ENCODE measurements at regions not wholly inside any gene's neighbourhood (a gene's known extent, or its start where the extent isn't known, plus 50 kb on each side); places are given as distances from the start of the nearest gene placed in this dataset.
"Not testable (repeated sequence)": the region's sequence is repeated elsewhere in the genome, so short reads cannot be mapped to it uniquely, and the experiment has no call there.

DNA sequence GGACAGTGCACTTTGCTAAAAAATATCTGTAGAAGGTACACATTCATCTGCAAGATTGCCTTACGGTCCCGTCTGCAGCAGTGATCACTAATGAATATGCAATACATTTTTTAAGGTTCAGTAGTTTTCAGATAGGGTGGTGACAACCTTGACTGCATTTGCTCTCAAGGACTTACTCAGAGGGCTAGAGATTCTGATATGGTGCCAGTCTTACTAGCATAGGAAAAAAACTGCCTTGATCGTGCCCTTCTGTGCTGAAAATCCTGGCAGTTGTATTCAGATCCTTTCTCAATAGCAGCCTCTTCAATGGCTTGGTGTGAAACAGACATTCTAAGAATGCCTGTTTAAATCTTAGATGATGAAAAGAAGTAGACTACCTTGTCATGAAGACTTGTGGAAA lies 411.9 kb upstream of the CCDC54 start:
- Histone ChIP-seq H3K9me3 (ENCODE audit: control insufficient read depth in 2 of 2, insufficient read depth in 1 of 2, low read depth in 1 of 2, low read length in 1 of 2) (no peaks in the 10 kb centered on the region), H3K36me3 (ENCODE audit: control insufficient read depth in 2 of 2, insufficient read depth in 2 of 2, low read length in 1 of 2) (no peaks in the 10 kb centered on the region), H3K27ac (ENCODE audit: low read depth in 2 of 2, low read length in 1 of 2) (no peak overlapping the region), H3K27me3 (ENCODE audit: control insufficient read depth in 1 of 2, insufficient read depth in 2 of 2, low read length in 2 of 2) (no peaks in the 10 kb centered on the region), H3K4me3 (ENCODE audit: low read depth in 1 of 2, low read length in 2 of 2) (no peak overlapping the region), H3K4me1 (ENCODE audit: control insufficient read depth in 2 of 2, insufficient read depth in 2 of 2, low read length in 1 of 2) (no peaks in the 10 kb centered on the region)
- 71 to 77% methylated on average over 3 of the region's 3 CpGs for WGBS, 2 donors

DNA sequence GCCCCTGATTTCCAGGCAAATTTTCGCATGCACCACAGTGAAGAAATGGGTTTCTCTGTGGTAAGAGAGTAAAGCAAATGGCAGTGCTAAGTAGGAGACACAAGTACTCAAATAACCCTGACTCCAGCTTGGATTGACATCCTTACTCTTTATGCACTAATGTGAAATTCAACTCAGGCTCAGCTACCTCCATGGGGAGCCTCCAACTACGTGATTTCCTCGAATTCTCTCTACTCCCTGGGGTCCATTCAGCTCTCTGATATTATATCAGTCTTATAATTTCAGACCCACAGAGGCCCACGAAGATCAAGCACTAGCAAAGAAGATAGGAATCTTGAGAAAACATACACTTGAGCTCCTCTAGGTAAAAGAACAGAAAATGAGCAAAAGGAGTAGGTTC lies 407.6 kb upstream of the CCDC54 start:
- no peak overlapping the region for H3K27ac ChIP-seq (ENCODE audit: low read depth in 2 of 2, low read length in 1 of 2)

DNA sequence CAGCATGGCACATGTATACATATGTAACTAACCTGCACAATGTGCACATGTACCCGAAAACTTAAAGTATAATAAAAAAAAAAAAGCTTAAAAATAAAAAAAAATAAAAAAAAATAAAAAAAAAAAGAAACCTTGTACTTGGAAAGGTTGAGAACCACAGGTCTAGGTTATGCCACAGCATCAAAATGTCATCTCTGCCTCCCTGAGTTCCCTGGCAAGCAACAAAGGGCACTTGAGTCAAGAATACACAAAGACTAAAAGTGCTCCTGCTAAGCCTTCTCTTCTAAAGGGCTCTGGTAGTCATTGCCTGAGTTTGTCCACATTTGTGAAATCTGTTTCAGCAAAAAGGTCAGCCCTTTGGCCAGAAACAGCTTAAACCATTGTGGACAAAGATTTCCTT lies 395.8 kb upstream of the CCDC54 start:
- Histone ChIP-seq H3K27me3 (ENCODE audit: control insufficient read depth in 1 of 2, insufficient read depth in 2 of 2, low read length in 2 of 2) (no peaks in the 10 kb centered on the region), H3K4me3 (ENCODE audit: low read depth in 1 of 2, low read length in 2 of 2) (no peak overlapping the region), H3K9me3 (ENCODE audit: control insufficient read depth in 2 of 2, insufficient read depth in 1 of 2, low read depth in 1 of 2, low read length in 1 of 2) (no peaks in the 10 kb centered on the region), H3K36me3 (ENCODE audit: control insufficient read depth in 2 of 2, insufficient read depth in 2 of 2, low read length in 1 of 2) (no peaks in the 10 kb centered on the region), H3K4me1 (ENCODE audit: control insufficient read depth in 2 of 2, insufficient read depth in 2 of 2, low read length in 1 of 2) (no peaks in the 10 kb centered on the region), H3K27ac (ENCODE audit: low read depth in 2 of 2, low read length in 1 of 2) (no peak overlapping the region)
- WGBS, 2 donors: 96 to 100% methylated on average over 1 of the region's 1 CpG

More for the DNA sequence above, 407.6 kb upstream of the CCDC54 start:
- Histone ChIP-seq H3K9me3 (ENCODE audit: control insufficient read depth in 2 of 2, insufficient read depth in 1 of 2, low read depth in 1 of 2, low read length in 1 of 2) (no peaks in the 10 kb centered on the region), H3K27me3 (ENCODE audit: control insufficient read depth in 1 of 2, insufficient read depth in 2 of 2, low read length in 2 of 2) (no peaks in the 10 kb centered on the region), H3K4me1 (ENCODE audit: control insufficient read depth in 2 of 2, insufficient read depth in 2 of 2, low read length in 1 of 2) (no peaks in the 10 kb centered on the region), H3K36me3 (ENCODE audit: control insufficient read depth in 2 of 2, insufficient read depth in 2 of 2, low read length in 1 of 2) (no peaks in the 10 kb centered on the region), H3K4me3 (ENCODE audit: low read depth in 1 of 2, low read length in 2 of 2) (no peak overlapping the region)
- 68 to 71% methylated on average over 4 of the region's 4 CpGs for WGBS, 2 donors

DNA sequence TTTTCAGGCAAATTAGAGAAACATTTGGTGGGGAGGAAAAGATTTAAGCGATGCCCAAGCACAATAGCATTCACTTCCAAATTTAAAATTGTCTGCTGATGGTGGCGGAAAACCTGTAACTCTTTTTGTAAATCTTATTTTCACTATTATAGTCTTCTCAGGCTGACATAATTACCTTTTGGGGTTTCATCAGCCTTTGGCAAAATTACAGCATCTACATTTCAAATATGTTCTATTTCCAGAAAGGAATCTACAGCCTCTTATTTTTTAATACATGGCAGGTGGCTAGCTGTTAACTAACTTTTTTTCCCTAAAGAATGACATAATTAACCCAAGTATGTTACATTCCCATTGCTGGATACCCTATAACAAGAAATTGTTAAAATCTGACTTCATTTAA lies 391.5 kb upstream of the CCDC54 start:
- Histone ChIP-seq H3K4me3 (ENCODE audit: low read depth in 1 of 2, low read length in 2 of 2) (no peak overlapping the region), H3K4me1 (ENCODE audit: control insufficient read depth in 2 of 2, insufficient read depth in 2 of 2, low read length in 1 of 2) (no peaks in the 10 kb centered on the region), H3K36me3 (ENCODE audit: control insufficient read depth in 2 of 2, insufficient read depth in 2 of 2, low read length in 1 of 2) (no peaks in the 10 kb centered on the region), H3K27ac (ENCODE audit: low read depth in 2 of 2, low read length in 1 of 2) (no peak overlapping the region), H3K9me3 (ENCODE audit: control insufficient read depth in 2 of 2, insufficient read depth in 1 of 2, low read depth in 1 of 2, low read length in 1 of 2) (peaks cover 0 to 3% of the 10 kb centered on the region in 2 donors), H3K27me3 (ENCODE audit: control insufficient read depth in 1 of 2, insufficient read depth in 2 of 2, low read length in 2 of 2) (no peaks in the 10 kb centered on the region)
- WGBS, 2 donors: 94 to 95% methylated on average over 2 of the region's 2 CpGs

DNA sequence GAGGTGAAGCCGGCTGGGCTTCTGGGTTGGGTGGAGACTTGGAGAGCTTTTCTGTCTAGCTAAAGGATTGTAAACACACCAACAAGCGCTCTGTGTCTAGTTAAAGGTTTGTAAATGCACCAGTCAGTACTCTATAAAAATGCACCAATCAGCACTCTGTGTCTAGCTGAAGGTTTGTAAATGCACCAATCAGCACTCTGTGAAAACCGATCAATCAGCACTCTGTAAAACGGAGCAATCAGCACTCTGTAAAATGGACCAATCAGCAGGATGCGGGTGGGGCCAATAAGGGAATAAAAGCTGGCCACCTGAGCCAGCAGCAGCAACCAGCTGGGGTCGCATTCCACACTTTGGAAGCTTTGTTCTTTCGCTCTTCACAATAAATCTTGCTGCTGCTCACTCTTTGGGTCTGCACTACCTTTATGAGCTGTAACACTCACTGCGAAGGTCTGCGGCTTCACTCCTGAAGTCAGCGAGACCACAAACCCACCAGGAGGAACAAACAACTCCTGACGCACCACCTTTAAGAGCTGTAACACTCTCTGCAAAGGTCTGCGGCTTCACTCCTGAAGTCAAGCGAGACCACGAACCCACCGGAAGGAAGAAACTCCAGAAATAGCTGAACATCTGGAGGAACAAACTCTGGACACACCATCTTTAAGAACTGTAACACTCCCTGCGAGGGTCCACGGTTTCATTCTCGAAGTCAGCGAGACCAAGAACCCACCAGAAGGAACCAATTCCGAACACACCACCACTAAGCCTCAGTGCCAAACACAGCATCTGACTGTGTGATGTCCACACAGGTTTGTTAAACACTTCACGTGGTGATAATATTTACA lies 378.2 kb upstream of the CCDC54 start:
- H3K36me3 ChIP-seq (ENCODE audit: control insufficient read depth in 2 of 2, insufficient read depth in 2 of 2, low read length in 1 of 2); H3K27me3 ChIP-seq (ENCODE audit: control insufficient read depth in 1 of 2, insufficient read depth in 2 of 2, low read length in 2 of 2); H3K4me1 ChIP-seq (ENCODE audit: control insufficient read depth in 2 of 2, insufficient read depth in 2 of 2, low read length in 1 of 2); H3K4me3 ChIP-seq (ENCODE audit: low read depth in 1 of 2, low read length in 2 of 2); H3K9me3 ChIP-seq (ENCODE audit: control insufficient read depth in 2 of 2, insufficient read depth in 1 of 2, low read depth in 1 of 2, low read length in 1 of 2); H3K27ac ChIP-seq (ENCODE audit: low read depth in 2 of 2, low read length in 1 of 2): not testable (repeated sequence)
- 80 to 85% methylated on average over 21 of the region's 21 CpGs for WGBS, 2 donors

GRCh38 chr3:107001635-107002034 lies 375.6 kb upstream of the CCDC54 start:
- Histone ChIP-seq H3K4me1 (ENCODE audit: control insufficient read depth in 2 of 2, insufficient read depth in 2 of 2, low read length in 1 of 2) (no peaks in the 10 kb centered on the region), H3K27ac (ENCODE audit: low read depth in 2 of 2, low read length in 1 of 2) (no peak overlapping the region), H3K27me3 (ENCODE audit: control insufficient read depth in 1 of 2, insufficient read depth in 2 of 2, low read length in 2 of 2) (no peaks in the 10 kb centered on the region), H3K4me3 (ENCODE audit: low read depth in 1 of 2, low read length in 2 of 2) (no peak overlapping the region), H3K36me3 (ENCODE audit: control insufficient read depth in 2 of 2, insufficient read depth in 2 of 2, low read length in 1 of 2) (no peaks in the 10 kb centered on the region), H3K9me3 (ENCODE audit: control insufficient read depth in 2 of 2, insufficient read depth in 1 of 2, low read depth in 1 of 2, low read length in 1 of 2) (no peaks in the 10 kb centered on the region)
- WGBS, 2 donors: 24 to 27% methylated on average over 2 of the region's 2 CpGs

DNA sequence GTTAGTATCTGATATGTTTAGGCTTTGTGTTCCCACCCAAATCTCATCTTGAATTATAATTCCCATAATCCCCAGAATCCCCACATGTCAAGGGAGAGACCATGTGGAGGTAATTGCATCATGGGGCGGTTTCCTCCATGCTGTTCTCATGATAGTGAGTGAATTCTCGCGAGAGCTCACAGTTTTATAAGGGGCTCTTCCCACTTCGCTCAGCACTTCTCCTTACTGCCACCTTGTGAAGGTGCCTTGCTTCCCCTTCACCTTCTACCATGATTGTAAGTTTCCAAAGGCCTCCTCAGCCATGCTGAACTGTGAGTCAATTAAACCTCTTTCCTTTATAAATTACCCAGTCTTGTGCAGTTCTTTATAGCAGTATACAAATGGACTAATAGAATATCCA lies 371.9 kb upstream of the CCDC54 start:
- H3K4me3 ChIP-seq (ENCODE audit: low read depth in 1 of 2, low read length in 2 of 2); H3K4me1 ChIP-seq (ENCODE audit: control insufficient read depth in 2 of 2, insufficient read depth in 2 of 2, low read length in 1 of 2); H3K27me3 ChIP-seq (ENCODE audit: control insufficient read depth in 1 of 2, insufficient read depth in 2 of 2, low read length in 2 of 2); H3K27ac ChIP-seq (ENCODE audit: low read depth in 2 of 2, low read length in 1 of 2); H3K9me3 ChIP-seq (ENCODE audit: control insufficient read depth in 2 of 2, insufficient read depth in 1 of 2, low read depth in 1 of 2, low read length in 1 of 2); H3K36me3 ChIP-seq (ENCODE audit: control insufficient read depth in 2 of 2, insufficient read depth in 2 of 2, low read length in 1 of 2): not testable (repeated sequence)
- 57 to 58% methylated on average over 4 of the region's 4 CpGs for WGBS, 2 donors

DNA sequence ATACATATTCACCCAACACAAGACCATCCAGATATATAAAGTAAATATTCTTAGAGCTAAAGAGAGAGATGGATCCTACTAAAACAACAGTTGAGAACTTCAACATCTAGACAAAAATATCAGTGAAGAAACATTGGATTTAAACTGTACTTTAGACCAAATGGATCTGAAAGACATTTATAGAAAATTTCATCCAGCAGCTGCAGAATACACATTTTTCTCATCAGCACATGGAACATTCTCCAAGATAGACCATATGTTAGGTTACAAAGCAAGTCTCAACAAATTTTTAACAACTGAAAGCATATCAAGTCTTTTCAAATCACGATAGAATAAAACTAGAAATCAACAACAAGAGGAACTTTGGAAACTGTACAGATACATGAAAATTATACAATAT lies 369.0 kb upstream of the CCDC54 start:
- 60 to 65% methylated on average over 1 of the region's 1 CpG for WGBS, 2 donors
- Histone ChIP-seq H3K27ac (ENCODE audit: low read depth in 2 of 2, low read length in 1 of 2) (no peak overlapping the region), H3K27me3 (ENCODE audit: control insufficient read depth in 1 of 2, insufficient read depth in 2 of 2, low read length in 2 of 2) (no peaks in the 10 kb centered on the region), H3K4me3 (ENCODE audit: low read depth in 1 of 2, low read length in 2 of 2) (no peak overlapping the region), H3K36me3 (ENCODE audit: control insufficient read depth in 2 of 2, insufficient read depth in 2 of 2, low read length in 1 of 2) (no peaks in the 10 kb centered on the region), H3K9me3 (ENCODE audit: control insufficient read depth in 2 of 2, insufficient read depth in 1 of 2, low read depth in 1 of 2, low read length in 1 of 2) (no peaks in the 10 kb centered on the region), H3K4me1 (ENCODE audit: control insufficient read depth in 2 of 2, insufficient read depth in 2 of 2, low read length in 1 of 2) (no peaks in the 10 kb centered on the region)

- Histone ChIP-seq H3K36me3 (ENCODE audit: control insufficient read depth in 2 of 2, insufficient read depth in 2 of 2, low read length in 1 of 2) (no peaks in the 10 kb centered on the region), H3K4me3 (ENCODE audit: low read depth in 1 of 2, low read length in 2 of 2) (no peak overlapping the region), H3K27ac (ENCODE audit: low read depth in 2 of 2, low read length in 1 of 2) (no peak overlapping the region), H3K27me3 (ENCODE audit: control insufficient read depth in 1 of 2, insufficient read depth in 2 of 2, low read length in 2 of 2) (no peaks in the 10 kb centered on the region), H3K9me3 (ENCODE audit: control insufficient read depth in 2 of 2, insufficient read depth in 1 of 2, low read depth in 1 of 2, low read length in 1 of 2) (no peaks in the 10 kb centered on the region), H3K4me1 (ENCODE audit: control insufficient read depth in 2 of 2, insufficient read depth in 2 of 2, low read length in 1 of 2) (no peaks in the 10 kb centered on the region)
- 91 to 100% methylated on average over 1 of the region's 1 CpG for WGBS, 2 donors
These were observed 363.6 kb upstream of the CCDC54 start for GRCh38 chr3:107013641-107014040.

DNA sequence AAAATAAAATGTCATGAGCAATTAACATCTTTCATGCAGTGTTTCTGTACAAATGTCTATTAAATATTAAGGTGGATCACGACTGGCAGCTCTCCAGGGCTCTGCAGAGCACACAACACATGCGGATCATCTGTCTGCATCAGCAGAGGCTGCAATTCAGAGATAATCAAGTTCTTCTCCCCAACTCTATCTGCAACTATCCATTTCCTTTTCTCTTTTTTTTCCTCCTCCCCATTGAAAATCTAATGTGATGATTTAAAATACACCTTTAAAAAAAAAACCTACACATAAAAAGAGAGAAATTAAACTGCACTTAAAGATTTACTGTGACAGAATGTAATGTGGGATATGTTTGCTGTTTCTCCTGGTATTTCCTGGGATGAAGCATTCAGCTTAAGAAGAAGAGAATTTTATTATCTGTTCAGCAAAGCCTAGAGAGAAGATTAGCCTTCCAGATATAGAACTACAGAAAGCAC lies 352.6 kb upstream of the CCDC54 start:
- Histone ChIP-seq H3K4me3 (ENCODE audit: low read depth in 1 of 2, low read length in 2 of 2) (no peak overlapping the region), H3K27me3 (ENCODE audit: control insufficient read depth in 1 of 2, insufficient read depth in 2 of 2, low read length in 2 of 2) (no peaks in the 10 kb centered on the region), H3K4me1 (ENCODE audit: control insufficient read depth in 2 of 2, insufficient read depth in 2 of 2, low read length in 1 of 2) (no peaks in the 10 kb centered on the region), H3K9me3 (ENCODE audit: control insufficient read depth in 2 of 2, insufficient read depth in 1 of 2, low read depth in 1 of 2, low read length in 1 of 2) (no peaks in the 10 kb centered on the region), H3K36me3 (ENCODE audit: control insufficient read depth in 2 of 2, insufficient read depth in 2 of 2, low read length in 1 of 2) (no peaks in the 10 kb centered on the region), H3K27ac (ENCODE audit: low read depth in 2 of 2, low read length in 1 of 2) (no peak overlapping the region)
- WGBS, 2 donors: 32 to 42% methylated on average over 2 of the region's 2 CpGs
